ACHN (cell line): ENCODE measurements at regions not wholly inside any gene's neighbourhood (a gene's known extent, or its start where the extent isn't known, plus 50 kb on each side); places are given as distances from the start of the nearest gene placed in this dataset.
"Not testable (repeated sequence)": the region's sequence is repeated elsewhere in the genome, so short reads cannot be mapped to it uniquely, and the experiment has no call there.

Experiments used
- DNase-seq: peaks from one replicate; pipeline ENCODE4 v3.0.0-alpha.2; 2015
- in situ Hi-C: cut with HindIII; loops from 2 replicates; pipeline ENCODE4 v1.10.0; 2017; ENCODE audit warnings: low sequenced_read_pairs, low pct_ligation_motif_present, low pct_unique_long_range_greater_than_20kb

DNA sequence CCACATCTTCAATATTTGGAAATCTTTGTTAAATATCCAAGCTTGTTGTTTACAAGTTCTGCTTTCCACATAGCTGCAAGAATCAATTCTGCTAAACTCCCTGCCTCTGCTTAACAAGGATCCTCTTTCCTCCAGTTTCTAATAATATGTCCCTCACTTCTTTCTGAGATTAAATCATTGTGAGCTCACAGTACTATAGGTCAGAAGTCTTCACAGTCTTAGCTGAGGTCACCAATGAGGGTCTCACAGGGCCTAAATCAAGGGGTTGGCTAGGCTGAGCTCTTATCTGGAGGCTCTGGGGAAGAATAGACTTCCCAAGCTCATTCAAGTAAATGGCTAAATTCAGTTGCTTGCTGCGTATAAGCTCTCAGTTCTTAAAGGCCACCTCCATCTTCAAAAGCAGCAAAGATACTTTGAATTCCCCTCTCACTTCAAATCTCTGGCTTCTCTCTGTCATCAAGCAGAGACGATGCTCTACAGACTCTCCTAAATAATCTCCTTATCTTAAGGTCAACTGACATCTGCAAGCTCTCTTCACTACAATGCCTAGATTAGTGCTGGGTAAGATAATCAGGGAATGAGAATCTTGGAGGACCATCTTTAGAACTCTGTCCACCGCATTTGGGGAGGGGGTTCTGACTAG is 175.3 kb downstream of the PLPPR4 start:
- no peak for DNase-seq
- in situ Hi-C loops = no loop called here

DNA sequence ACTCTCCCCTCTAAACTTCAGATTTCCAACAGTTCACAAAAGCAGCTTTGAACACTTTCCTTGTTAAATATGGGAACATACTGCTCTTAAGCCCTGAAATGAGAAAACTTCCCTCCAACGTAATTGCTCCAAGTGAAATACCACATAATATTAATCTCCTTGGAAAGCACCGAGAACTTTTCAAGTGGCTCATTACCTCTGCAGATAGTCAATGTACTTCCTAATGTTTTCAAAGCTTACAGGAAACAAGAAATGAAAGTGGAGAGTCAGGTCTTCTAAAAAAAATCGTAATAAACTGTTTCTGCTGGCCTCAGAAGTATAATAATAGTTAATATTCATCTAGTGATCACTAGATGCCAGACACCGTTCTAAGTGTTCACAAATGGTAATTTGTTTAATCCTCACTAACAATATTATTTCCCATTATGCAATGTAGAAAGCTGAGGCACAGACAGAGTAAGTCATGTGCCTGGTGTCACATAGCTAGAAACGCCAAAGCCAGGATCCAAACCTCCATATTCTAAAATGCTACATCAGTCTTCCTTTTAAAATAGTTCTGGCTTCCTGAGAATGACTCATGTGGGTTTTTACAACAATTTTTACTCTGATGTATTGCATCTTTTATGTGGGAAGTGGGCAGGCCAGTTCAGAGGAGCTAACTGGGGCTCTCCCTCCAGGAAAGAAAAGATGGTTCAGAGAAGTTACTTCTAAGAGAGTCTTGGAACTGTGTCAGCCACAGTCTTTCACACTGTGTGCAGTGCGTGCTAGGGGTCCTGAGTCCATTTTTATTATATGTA is 177.2 kb downstream of the PLPPR4 start:
- in situ Hi-C loops = no loop called here
- no peak for DNase-seq

DNA sequence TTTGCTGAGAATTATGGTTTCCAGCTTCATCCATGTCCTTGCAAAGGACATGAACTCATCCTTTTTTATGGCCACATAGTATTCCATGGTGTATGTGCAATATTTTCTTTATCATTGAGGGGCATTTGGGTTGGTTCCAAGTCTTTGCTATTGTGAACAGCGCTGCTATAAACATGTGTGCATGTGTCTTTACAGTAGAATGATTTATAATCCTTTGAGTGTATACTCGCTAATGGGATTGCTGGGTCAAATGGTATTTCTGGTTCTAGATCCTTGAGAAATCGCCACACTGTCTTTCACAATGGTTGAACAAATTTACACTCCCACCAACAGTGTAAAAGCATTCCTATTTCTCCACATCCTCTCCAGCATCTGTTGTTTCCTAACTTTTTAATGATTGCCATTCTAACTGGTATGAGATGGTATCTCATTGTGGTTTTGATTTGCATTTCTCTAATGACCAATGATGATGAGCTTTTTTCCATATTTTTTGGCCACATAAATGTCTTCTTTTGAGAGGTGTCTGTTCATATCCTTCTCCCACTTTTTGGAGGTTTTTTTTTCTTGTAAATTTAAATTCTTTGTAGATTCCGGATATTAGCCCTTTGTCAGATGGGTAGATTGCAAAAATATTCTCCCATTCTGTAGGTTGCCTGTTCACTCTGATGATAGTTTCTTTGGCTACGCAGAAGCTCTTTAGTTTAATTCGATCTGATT is 180.1 kb downstream of the PLPPR4 start:
- DNase-seq, in situ Hi-C loops: not testable (repeated sequence)

DNA sequence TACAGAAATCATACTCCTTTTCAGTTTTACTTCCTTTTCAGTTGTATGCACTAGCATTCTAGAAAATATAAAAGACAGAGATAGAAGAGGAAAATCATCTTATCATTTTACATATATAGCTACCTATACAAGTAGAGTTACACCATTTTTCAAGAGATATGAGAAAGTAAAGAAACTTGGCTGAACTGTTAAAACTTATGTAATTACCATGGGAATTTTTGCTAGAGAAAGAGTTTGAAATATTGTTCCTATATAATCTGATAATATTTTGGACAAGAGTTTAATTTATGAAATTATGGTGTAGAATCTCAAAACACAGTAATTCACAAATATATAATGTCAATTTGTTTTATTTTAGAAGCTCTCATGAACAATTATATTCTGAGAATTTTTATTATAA is 180.8 kb downstream of the PLPPR4 start:
- no peak for DNase-seq

DNA sequence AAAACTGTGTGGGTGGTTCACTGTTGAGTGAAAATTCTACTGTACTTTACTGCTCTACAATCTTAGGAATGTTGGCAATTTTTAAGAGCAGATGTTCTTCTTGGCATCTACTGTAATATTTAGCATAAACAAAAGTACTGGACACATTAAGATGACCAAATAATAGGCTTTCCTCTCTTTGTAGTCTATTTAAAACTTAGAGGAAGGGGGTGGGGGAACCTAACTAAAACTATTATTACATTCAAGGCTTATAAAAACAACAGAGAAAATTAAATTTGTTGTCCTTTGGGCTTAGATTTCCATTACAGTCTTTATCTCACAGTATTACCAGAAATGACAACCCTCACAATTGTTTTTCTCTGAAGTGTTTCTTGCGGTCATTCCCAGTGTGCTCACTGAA is 181.2 kb downstream of the PLPPR4 start:
- in situ Hi-C loops = no loop called here
- DNase-seq = no peak

More for the DNA sequence above, 180.8 kb downstream of the PLPPR4 start:
- in situ Hi-C loops = no loop called here

DNA sequence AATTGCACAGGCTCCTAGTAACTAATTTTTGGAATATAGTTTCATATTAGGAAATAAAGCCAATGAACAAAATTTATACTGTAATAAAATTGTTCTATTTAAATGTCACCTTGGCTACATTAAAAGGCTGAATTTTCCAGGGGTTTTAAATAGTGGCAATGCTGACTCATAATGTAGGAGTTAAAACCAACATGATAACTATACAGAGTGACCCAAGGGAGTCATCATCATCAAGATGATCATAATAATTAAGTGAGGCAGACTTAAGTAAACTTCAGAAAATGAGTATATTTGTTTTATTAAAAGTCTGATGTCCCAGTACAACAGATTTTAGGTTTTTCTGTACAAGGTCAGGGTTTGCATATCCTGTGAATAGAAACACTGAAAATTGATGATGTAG is 183.4 kb downstream of the PLPPR4 start:
- in situ Hi-C loops = no loop called here

DNA sequence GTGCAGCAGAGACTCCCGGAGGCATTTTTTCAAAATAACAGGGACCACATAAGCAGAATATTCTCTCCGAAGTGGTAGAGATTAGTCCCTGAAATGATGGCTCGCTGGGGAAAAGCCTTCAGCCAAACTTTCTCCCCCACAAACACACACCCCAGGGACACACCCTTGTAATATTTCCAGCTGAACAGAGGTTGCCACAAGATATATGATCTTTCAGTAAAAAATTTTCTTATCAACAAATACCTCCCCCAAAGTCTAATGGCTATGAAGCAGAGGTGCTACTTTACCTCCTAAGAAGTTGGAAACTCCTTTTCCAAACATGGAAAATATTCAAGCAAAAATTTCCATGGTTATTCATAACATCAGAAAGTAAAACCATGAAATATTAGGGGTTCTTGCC is 190.2 kb upstream of the PALMD start:
- DNase-seq = no peak
- in situ Hi-C loops = no loop called here

More for the DNA sequence above, 183.4 kb downstream of the PLPPR4 start:
- DNase-seq = no peak

DNA sequence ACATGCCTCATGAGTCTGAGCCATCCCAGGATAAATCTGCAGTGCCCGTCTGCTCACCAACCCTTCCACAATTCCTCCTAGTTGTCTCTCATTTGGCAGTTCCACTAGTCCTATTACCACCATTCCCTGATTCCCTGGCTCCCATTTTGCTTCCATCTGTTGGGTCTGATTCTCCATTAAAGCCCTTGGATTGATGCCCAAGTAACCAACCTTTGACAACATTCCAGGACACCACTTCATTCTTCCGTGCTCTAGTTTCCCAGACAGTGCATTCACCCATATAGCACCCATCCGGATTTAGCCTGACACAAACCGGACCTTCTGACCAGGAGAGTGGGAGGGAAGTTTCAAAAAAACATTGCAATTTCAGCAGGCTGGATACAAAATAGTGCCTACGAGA is 189.4 kb upstream of the PALMD start:
- in situ Hi-C loops = no loop called here
- DNase-seq = no peak

DNA sequence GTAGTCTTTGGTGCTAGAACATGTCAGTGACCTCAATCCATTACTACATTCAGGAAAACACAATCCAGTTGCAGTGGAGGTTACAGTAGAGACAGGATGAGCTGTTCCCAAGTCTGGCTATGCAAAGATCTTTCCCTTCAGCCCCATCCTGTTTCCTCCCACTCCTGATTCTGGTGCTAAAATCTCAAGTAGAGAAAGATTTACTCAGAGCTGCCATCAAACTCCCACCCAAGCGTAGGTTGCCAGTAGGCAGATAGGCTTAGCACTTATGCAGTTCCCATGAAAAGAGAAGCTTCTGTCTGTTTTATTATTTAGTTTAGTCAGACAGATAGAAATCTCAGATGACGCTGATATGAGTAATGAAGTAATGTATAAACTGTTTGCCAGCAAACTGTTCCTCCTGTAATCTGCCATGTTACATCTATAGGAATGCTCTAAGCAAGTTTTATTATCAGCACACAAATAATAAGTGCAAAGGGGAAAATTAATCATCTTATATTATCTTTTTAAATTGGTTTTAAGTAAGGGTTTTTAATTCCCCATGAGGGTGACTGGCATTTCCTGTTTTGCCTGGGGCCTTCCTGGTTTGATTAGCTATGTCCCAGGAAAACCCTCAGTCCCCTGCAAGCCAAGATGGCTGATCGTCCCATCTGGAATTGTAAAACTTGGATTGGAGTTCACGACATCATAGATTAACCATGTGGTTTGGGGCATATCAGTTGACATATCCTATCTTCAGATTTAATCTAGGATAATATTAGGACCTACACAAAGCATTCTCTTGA is 188.3 kb upstream of the PALMD start:
- in situ Hi-C loops = no loop called here
- no peak for DNase-seq

DNA sequence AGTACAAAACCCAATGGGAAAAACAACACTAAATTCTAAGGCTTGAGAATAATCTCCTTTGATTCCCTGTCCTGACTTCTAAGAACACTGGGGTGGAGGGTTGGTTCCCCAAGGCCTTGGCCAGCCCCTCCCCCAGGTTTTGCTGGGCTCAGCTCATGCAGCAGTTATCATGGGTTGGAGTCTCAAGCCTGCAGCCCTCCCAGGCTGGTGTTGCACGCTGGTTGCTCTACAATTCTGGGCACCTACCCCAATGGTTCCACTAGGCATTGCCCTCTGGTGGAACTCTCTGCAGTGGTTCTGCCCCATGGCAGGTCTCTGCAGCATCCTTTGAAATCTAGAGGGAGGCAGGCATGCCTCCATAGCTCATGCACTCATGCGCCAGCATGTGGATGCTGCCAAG is 184.4 kb upstream of the PALMD start:
- no peak for DNase-seq
- in situ Hi-C loops = no loop called here

DNA sequence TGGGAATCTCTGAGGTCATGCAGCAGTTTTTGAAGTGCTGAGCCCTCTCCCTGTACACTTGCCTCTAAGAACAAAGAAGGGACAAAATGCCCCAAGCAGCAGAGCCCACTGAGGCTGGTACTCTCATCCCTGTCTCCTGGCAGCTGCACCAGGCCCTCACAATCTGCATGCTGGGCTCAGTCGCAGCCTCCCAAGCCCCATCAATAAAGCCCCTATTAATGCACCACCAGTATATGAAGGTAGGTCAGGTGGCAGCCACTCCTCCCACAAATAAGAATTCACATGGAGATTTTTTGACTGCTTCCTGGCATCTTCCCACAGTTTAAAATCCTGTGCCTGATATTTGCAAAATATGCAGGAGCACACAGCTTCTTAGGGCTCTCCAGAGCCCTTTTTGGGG is 181.2 kb upstream of the PALMD start:
- in situ Hi-C loops = no loop called here
- no peak for DNase-seq

DNA sequence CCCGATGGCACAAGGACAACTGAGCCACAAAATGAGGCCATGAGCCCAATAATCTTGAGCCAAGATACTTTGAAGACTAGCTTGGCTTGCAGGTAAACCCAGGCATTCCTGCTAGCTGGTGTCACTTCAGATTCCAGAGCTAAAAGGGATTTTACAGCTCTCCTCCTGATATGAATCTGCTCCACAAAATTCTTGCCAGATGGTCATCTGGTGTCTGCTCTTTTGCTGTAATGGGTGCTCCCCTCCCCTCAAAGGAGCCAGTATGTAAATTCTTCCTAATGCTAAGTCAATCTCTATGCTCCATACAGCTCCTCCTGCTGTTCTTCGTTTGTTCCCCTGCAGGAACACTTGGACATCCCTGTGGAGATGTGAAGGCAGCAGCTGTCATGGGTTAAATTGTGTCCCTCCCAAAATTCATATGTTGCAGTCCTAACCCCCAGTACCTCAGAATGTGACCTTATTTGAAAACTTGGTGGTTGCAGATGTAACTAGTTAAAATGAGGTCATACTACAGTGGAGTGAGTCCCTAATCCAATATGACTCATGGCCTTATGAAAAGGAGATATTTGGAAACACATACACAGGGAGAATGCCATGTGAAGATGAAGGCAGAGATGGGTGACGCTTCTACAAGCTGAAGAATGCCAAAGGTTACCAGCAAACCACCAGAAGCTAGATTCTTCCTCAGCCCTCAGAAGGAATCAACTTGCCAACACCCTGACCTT is 180.6 kb upstream of the PALMD start:
- in situ Hi-C loops = no loop called here
- DNase-seq = no peak

DNA sequence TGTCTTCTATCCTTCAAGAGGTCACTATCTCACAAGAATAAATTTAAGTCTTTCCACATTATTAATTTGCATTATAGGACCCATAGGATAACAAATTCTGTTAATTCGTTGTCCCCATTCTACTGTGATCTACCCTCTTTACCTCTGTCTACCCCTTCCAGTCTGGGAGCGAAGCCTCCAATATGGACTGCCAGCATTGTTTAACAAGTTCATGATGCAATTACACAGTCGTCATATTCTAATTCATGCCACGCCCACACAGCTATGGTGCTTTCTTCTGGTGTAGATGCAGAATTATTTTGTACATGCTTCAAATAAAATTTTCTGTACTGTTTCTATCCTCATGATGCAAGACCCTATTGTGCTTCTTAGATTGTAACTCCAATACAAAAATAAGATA is 178.3 kb upstream of the PALMD start:
- in situ Hi-C loops = no loop called here
- DNase-seq = no peak

DNA sequence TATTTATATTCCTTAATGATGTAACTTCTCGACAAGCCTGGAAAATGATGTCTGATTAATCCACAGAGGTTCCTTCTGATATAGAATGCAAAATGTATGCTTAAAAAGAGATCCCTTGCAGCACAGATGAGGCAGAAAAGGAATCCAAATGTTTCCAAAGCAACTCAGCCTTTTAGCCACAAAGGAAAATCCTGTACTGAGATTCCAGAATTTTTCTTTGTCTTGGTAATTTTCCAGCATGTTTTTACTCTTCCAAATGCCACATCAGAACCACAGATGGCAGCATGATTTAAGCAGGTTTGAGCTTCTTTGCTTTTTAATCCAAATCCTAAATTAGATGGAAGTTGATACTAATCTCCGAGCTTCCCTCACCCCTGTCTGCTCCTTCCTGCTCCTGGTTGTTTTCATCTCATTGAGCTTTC is 176.4 kb upstream of the PALMD start:
- DNase-seq = no peak

DNA sequence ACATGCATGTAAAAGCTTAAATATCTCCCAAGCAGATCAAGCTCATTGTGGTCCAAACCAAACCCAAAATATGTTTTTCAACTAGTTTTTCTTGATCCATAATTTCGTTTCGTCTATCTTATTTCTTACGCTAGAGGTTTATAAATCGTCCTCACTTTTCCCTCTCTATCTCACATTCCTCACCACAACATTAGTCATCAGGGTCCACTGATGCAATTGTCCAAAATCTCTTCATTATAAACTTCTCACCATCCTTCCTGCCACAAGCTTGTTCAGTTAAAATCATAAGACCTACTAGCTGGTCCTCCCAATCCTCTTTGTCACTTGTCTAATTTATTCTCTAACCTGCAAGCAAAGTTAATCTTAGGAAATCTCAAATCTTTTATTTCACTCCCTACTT is 173.0 kb upstream of the PALMD start:
- no peak for DNase-seq
- in situ Hi-C loops = no loop called here

More for the DNA sequence above, 176.4 kb upstream of the PALMD start:
- in situ Hi-C loops = no loop called here

DNA sequence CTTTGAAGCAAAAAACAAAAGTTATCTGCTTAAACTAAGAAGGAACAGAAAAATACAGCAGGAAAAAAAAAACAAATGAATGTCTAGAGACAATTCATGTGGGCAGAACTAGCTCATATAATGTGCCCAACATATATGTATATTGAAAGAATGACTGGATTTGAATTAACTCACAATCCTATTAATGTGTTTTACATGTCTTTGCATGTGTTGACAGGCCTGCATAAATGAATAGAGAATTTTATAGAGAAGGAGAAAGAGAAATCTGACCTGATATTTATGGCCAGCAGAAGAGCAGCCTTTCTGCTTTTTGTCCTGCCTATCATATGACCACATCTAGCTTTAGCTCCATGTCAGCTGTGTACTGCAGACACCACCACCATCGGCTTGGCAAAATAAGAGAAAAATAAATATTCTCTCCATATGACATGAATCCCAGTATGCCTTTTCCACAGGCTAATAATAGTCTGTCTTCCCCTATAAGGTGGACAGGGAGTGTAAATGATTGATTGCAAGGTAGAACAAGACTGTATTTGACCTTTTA is 171.5 kb upstream of the PALMD start:
- no peak for DNase-seq
- in situ Hi-C loops = no loop called here

DNA sequence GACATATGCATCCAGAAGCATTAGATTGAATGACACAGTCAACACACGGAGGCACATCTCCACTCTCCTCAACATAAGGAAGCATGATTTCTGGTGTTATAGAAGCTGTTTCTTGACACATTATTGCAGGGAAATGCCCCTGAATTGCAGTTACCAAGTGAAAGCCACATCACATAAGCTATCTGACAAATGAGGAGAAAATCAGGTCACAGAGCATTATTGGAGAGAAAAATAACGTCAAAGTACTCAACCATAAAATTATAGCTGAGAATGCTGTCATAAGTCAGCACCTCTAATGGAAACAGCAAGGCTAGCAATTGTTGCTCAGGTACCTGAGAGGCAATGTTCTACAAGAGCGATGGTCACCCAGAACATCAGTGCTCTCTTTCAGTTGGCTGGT is 169.9 kb upstream of the PALMD start:
- DNase-seq = no peak
- in situ Hi-C loops = no loop called here

DNA sequence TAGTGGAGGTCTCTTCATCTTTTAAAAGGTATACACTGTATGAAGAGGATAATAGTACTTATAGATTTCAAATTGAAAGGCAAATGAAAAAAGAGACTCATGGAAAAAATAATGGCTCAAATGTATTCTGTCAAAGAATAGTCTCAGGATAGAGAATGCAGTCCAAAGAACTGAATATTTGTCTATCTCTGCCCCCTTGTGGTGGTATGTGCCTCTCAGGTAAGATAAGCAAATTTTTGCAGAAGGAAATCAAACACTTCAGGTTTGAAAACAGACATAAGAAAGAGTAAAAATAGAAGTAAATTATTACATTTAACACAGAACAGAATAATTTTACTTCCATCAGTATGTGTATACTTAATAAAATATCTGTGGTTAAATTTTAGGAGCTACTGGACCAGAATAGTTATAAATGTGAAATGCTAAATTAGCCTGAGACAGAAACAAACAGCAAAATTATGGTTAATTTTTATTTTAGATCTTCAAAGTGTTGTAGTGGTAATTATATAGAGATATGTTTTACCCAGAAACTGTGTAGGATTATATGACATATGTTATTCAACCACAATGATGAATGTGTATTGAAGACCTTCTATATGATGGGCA is 164.4 kb upstream of the PALMD start:
- in situ Hi-C loops = no loop called here
- DNase-seq = peak; percentile 60
